Prostate gland (tissue), 2 donors: ENCODE measurements at regions not wholly inside any gene's neighbourhood (a gene's known extent, or its start where the extent isn't known, plus 50 kb on each side); places are given as distances from the start of the nearest gene placed in this dataset.

ENCODE experiments used
- DNase-seq: peaks from one replicate; pipeline ENCODE4 v3.0.0-alpha.2; 2019; ENCODE audit warnings: low spot score
- H3K27ac ChIP-seq, 2 donors: fragments of 200-600 bp; sonication (generic); 2 replicates each; pipeline ENCODE4 v1.5.1; 2017 to 2019
- H3K27me3 ChIP-seq: fragments of 200-600 bp; sonication (generic); replicated peaks from 2 replicates; pipeline ENCODE4 v1.5.1; 2019; ENCODE audit not compliant: insufficient read depth
- H3K36me3 ChIP-seq, 2 donors: fragments of 200-600 bp; sonication (generic); 1 replicate in 1 of 2; 2 replicates in 1 of 2; pipeline versions ENCODE4 v1.5.1 to v1.8.1; 2017 to 2019
- H3K4me1 ChIP-seq: fragments of 200-600 bp; sonication (generic); replicated peaks from 2 replicates; pipeline ENCODE4 v1.5.1; 2019
- H3K4me3 ChIP-seq, 2 donors: fragments of 200-600 bp; sonication (generic); 2 replicates each; pipeline ENCODE4 v1.5.1; 2017 to 2019
- H3K9me3 ChIP-seq: fragments of 200-600 bp; sonication (generic); 2 replicates; pipeline ENCODE4 v1.5.1; 2017
- CTCF ChIP-seq, 4 experiments: fragments of 200-600 bp in 2 of 4; fragments of 450-650 bp in 2 of 4; sonication (generic) in 2 of 4; IDR thresholded peaks; 1 replicate in 3 of 4; 2 replicates in 1 of 4; pipeline ENCODE4 v1.5.1; 2016 to 2019; ENCODE audit warnings: antibody characterized with exemption in 4 of 4, mild to moderate bottlenecking in 2 of 4, moderate library complexity in 2 of 4
- POLR2A ChIP-seq: fragments of 450-650 bp; IDR thresholded peaks from one replicate; pipeline ENCODE4 v1.6.1; 2016; ENCODE audit warnings: antibody characterized with exemption, mild to moderate bottlenecking
- POLR2AphosphoS5 ChIP-seq: sonication (generic); formaldehyde crosslinking; IDR thresholded peaks from one replicate; pipeline ENCODE4 v1.6.1; 2017; ENCODE audit warnings: antibody characterized with exemption
- WGBS: methylation state at CpG from one replicate; pipeline ENCODE4 v1.1.5; 2018; 5-methylcytosine and 5-hydroxymethylcytosine counted together
- intact Hi-C: fragments of 100-400 bp; cut with DNase I; formaldehyde crosslinking; loops from one replicate; pipeline ENCODE4 v1.14.2; 2022

GRCh38 chr7:42502022-42502421, 265.0 kb upstream of the GLI3 start:
- Histone ChIP-seq H3K9me3 (no peaks in the 10 kb centered on the region), H3K36me3 (no peaks in the 10 kb centered on the region), H3K27ac (no peak overlapping the region), H3K27me3 (no peaks in the 10 kb centered on the region), H3K4me1 (no peaks in the 10 kb centered on the region), H3K4me3 (no peak overlapping the region)
- intact Hi-C loops: no loop called here
- WGBS: 71% methylated on average over 1 of the region's 1 CpG
- no peak for DNase-seq
- TF ChIP-seq POLR2A: no peak
- no peak for TF ChIP-seq CTCF (IDR thresholded peaks at IDR 0.05)
- TF ChIP-seq POLR2AphosphoS5: no peak

GRCh38 chr7:42495256-42495655, 258.2 kb upstream of the GLI3 start:
- Histone ChIP-seq H3K9me3 (no peaks in the 10 kb centered on the region), H3K36me3 (no peaks in the 10 kb centered on the region), H3K27me3 (peaks cover 2% of the 10 kb centered on the region), H3K4me3 (no peak overlapping the region), H3K27ac (no peak overlapping the region), H3K4me1 (no peaks in the 10 kb centered on the region)
- no peak for DNase-seq
- intact Hi-C loops: loop anchor here (10.0 kb wide), 1 partner anchor 550 kb away; no protein-coding TSS in a partner anchor
- TF ChIP-seq CTCF (IDR thresholded peaks at IDR 0.05): no peak
- TF ChIP-seq POLR2A: no peak
- no peak for TF ChIP-seq POLR2AphosphoS5
- 95% methylated on average over 3 of the region's 3 CpGs for WGBS

- Histone ChIP-seq H3K9me3 (no peaks in the 10 kb centered on the region), H3K27ac (no peak overlapping the region), H3K4me3 (no peak overlapping the region), H3K36me3 (no peaks in the 10 kb centered on the region), H3K27me3 (peaks cover 2% of the 10 kb centered on the region), H3K4me1 (no peaks in the 10 kb centered on the region)
- intact Hi-C loops: loop anchor here (5.0 to 10.0 kb wide), 2 partner anchors 257 to 550 kb away; partner anchors contain the start of gene GLI3
- 57% methylated on average over 6 of the region's 6 CpGs for WGBS
- no peak for DNase-seq
- TF ChIP-seq CTCF (IDR thresholded peaks at IDR 0.05): no peak
- TF ChIP-seq POLR2A: no peak
- no peak for TF ChIP-seq POLR2AphosphoS5
These were observed 257.7 kb upstream of the GLI3 start for GRCh38 chr7:42494736-42495135.

GRCh38 chr7:42494199-42494710, 257.2 kb upstream of the GLI3 start:
- no peak for TF ChIP-seq POLR2A
- TF ChIP-seq CTCF (IDR thresholded peaks at IDR 0.05): no peak
- TF ChIP-seq POLR2AphosphoS5: no peak
- no peak for DNase-seq
- Histone ChIP-seq H3K4me1 (no peaks in the 10 kb centered on the region), H3K4me3 (no peak overlapping the region), H3K9me3 (no peaks in the 10 kb centered on the region), H3K36me3 (no peaks in the 10 kb centered on the region), H3K27me3 (peaks cover 2% of the 10 kb centered on the region), H3K27ac (peak overlapping the region in 1 of 2 donors; percentile 7)
- intact Hi-C loops: loop anchor here (5.0 to 10.0 kb wide), 2 partner anchors 257 to 549 kb away; partner anchors contain the start of gene GLI3
- WGBS: 62% methylated on average over 5 of the region's 5 CpGs

- DNase-seq: peak; percentile 69
- no peaks in the 10 kb centered on the region for H3K4me1 ChIP-seq
- TF ChIP-seq POLR2A: no peak
- TF ChIP-seq POLR2AphosphoS5: peak; percentile 71
- peak in 1 of 4 experiments; percentile 4 for TF ChIP-seq CTCF (IDR thresholded peaks at IDR 0.05)
- peak overlapping the region; percentile 22 to 32 for H3K4me3 ChIP-seq
- no peaks in the 10 kb centered on the region for H3K36me3 ChIP-seq
- peaks cover 2% of the 10 kb centered on the region for H3K27me3 ChIP-seq
- intact Hi-C loops: loop anchor here (5.0 to 10.0 kb wide), 2 partner anchors 256 to 549 kb away; partner anchors contain the start of gene GLI3
- 1% methylated on average over 29 of the region's 29 CpGs for WGBS
- peak overlapping the region in 1 of 2 donors; percentile 35 for H3K27ac ChIP-seq
- no peaks in the 10 kb centered on the region for H3K9me3 ChIP-seq
These were observed 256.6 kb upstream of the GLI3 start for GRCh38 chr7:42493436-42494198.
